H1 (cell line): ENCODE measurements at regions not wholly inside any gene's neighbourhood (a gene's known extent, or its start where the extent isn't known, plus 50 kb on each side); places are given as distances from the start of the nearest gene placed in this dataset.

Experiments
- CTCF ChIA-PET: fragments of 300-600 bp; sonication (Branson Sonifier 250); formaldehyde crosslinking; loops from one replicate; lab custom pipeline; 2021; ENCODE audit not compliant: partially characterized antibody; lab: Charles Lee
- POLR2A ChIA-PET: fragments of 300-600 bp; sonication (Branson Sonifier 250); formaldehyde crosslinking; loops from one replicate; lab custom pipeline; 2021; ENCODE audit warnings: inconsistent platforms; ENCODE audit not compliant: partially characterized antibody; lab: Charles Lee
- DNase-seq, 2 experiments: peaks; one replicate each; pipeline versions ENCODE4 v3.0.0 to v3.0.0-alpha.2; 2010 to 2022; ENCODE audit warnings: low spot score in 2 of 2, low read depth in 1 of 2, mixed read lengths in 1 of 2
- FAIRE-seq: peaks from 2 replicates; lab custom pipeline; 2011; peaks lifted over from hg19 to GRCh38; lab: Jason Lieb, UNC
- H2AFZ ChIP-seq: 2 replicates; pipeline ENCODE4 v1.8.1; 2012; ENCODE audit warnings: low read length, inconsistent platforms
- H2AK5ac ChIP-seq: 2 replicates; pipeline ENCODE4 v1.6.1; 2013; ENCODE audit warnings: low read depth, low read length
- H2BK120ac ChIP-seq: replicated peaks from 2 replicates; pipeline ENCODE3; 2013; ENCODE audit warnings: low read depth, low read length, inconsistent platforms
- H2BK12ac ChIP-seq: 2 replicates; pipeline ENCODE4 v1.6.1; 2013; ENCODE audit warnings: low read depth, low read length
- H2BK15ac ChIP-seq: 2 replicates; pipeline ENCODE4 v1.6.1; 2013; ENCODE audit warnings: low read length
- H2BK20ac ChIP-seq: 2 replicates; pipeline ENCODE4 v1.6.1; 2013; ENCODE audit warnings: low read length
- H2BK5ac ChIP-seq: 2 replicates; pipeline ENCODE4 v1.6.1; 2013; ENCODE audit warnings: low read depth, low read length
- H3K14ac ChIP-seq: 2 replicates; pipeline ENCODE4 v1.6.1; 2013; ENCODE audit warnings: inconsistent platforms; ENCODE audit not compliant: insufficient read length
- H3K18ac ChIP-seq: 2 replicates; pipeline ENCODE4 v1.6.1; 2013; ENCODE audit warnings: low read length; ENCODE audit errors: extremely low read depth
- H3K23ac ChIP-seq: 2 replicates; pipeline ENCODE4 v1.6.1; 2013; ENCODE audit warnings: inconsistent platforms; ENCODE audit not compliant: insufficient read length
- H3K23me2 ChIP-seq: 2 replicates; pipeline ENCODE4 v1.6.1; 2013; ENCODE audit warnings: low read depth, low read length
- H3K27ac ChIP-seq: 2 replicates; pipeline ENCODE4 v1.6.1; 2011; ENCODE audit warnings: low read depth, low read length, inconsistent platforms
- H3K27me3 ChIP-seq, 4 experiments: replicated peaks in 1 of 4; 1 replicate in 1 of 4; 2 replicates in 3 of 4; pipeline versions ENCODE4 v1.6.1 to v1.8.1; 2011 to 2013; ENCODE audit warnings: low read length in 3 of 4, mild to moderate bottlenecking in 3 of 4, inconsistent platforms in 2 of 4, mixed read lengths in 2 of 4, moderate library complexity in 1 of 4; ENCODE audit not compliant: control insufficient read depth in 3 of 4, insufficient read depth in 3 of 4; ENCODE audit errors: extremely low read depth in 1 of 4
- H3K36me3 ChIP-seq, 4 experiments: 2 replicates each; pipeline versions ENCODE4 v1.6.1 to v1.8.1; 2011 to 2013; ENCODE audit warnings: mild to moderate bottlenecking in 4 of 4, low read length in 3 of 4, moderate library complexity in 2 of 4, control low read depth in 1 of 4, inconsistent platforms in 1 of 4; ENCODE audit not compliant: insufficient read depth in 4 of 4, control insufficient read depth in 2 of 4
- H3K4ac ChIP-seq: replicated peaks from 2 replicates; pipeline ENCODE3; 2013; ENCODE audit warnings: low read length, low read depth, mixed read lengths, inconsistent platforms; ENCODE audit not compliant: insufficient read length
- H3K4me1 ChIP-seq, 4 experiments: replicated peaks in 1 of 4; 1 replicate in 1 of 4; 2 replicates in 3 of 4; pipeline versions ENCODE4 v1.6.1 to v1.8.1; 2011 to 2013; ENCODE audit warnings: low read length in 3 of 4, inconsistent platforms in 2 of 4, mixed read lengths in 1 of 4; ENCODE audit not compliant: insufficient read depth in 4 of 4, control insufficient read depth in 3 of 4
- H3K4me2 ChIP-seq, 2 experiments: 2 replicates each; pipeline versions ENCODE4 v1.6.1 to v1.8.1; 2011 to 2013; ENCODE audit warnings: low read depth in 2 of 2, low read length in 2 of 2, control low read depth in 1 of 2, inconsistent platforms in 1 of 2, mild to moderate bottlenecking in 1 of 2; ENCODE audit not compliant: insufficient read depth in 1 of 2
- H3K4me3 ChIP-seq, 4 experiments: fragments of 200-600, 300-600 bp in 1 of 4; sonication (generic), shearing (Covaris generic), sonication (Bioruptor Twin) in 1 of 4; 2 replicates each; pipeline versions ENCODE4 v1.5.1 to v1.8.1; 2011 to 2016; ENCODE audit warnings: low read length in 4 of 4, low read depth in 3 of 4, control low read depth in 2 of 4, inconsistent platforms in 2 of 4, mild to moderate bottlenecking in 2 of 4, mixed read lengths in 1 of 4, moderate library complexity in 1 of 4; ENCODE audit not compliant: insufficient read depth in 2 of 4; ENCODE audit errors: extremely low read depth in 1 of 4
- H3K56ac ChIP-seq: replicated peaks from 2 replicates; pipeline ENCODE3; 2013; ENCODE audit warnings: low read depth, mild to moderate bottlenecking, mixed read lengths, low read length, inconsistent platforms; ENCODE audit not compliant: insufficient read length
- H3K79me1 ChIP-seq: 2 replicates; pipeline ENCODE4 v1.6.1; 2013; ENCODE audit warnings: low read depth, low read length, control low read depth
- H3K79me2 ChIP-seq, 2 experiments: 2 replicates each; pipeline versions ENCODE4 v1.6.1 to v1.8.1; 2012 to 2013; ENCODE audit warnings: low read length in 2 of 2, mild to moderate bottlenecking in 2 of 2, inconsistent platforms in 1 of 2; ENCODE audit not compliant: insufficient read depth in 2 of 2, control insufficient read depth in 1 of 2
- H3K9ac ChIP-seq, 4 experiments: replicated peaks in 1 of 4; 1 replicate in 1 of 4; 2 replicates in 3 of 4; pipeline versions ENCODE4 v1.6.1 to v1.8.1; 2011 to 2013; ENCODE audit warnings: low read depth in 3 of 4, low read length in 3 of 4, control low read depth in 2 of 4, mild to moderate bottlenecking in 2 of 4, moderate library complexity in 2 of 4, inconsistent platforms in 1 of 4; ENCODE audit errors: extremely low read depth in 1 of 4
- H3K9me3 ChIP-seq, 2 experiments: 2 replicates each; pipeline versions ENCODE4 v1.6.1 to v1.8.1; 2012 to 2013; ENCODE audit warnings: mild to moderate bottlenecking in 2 of 2, moderate library complexity in 2 of 2, control low read depth in 1 of 2, inconsistent platforms in 1 of 2, low read depth in 1 of 2, low read length in 1 of 2, mixed read lengths in 1 of 2; ENCODE audit not compliant: insufficient read depth in 2 of 2
- H4K20me1 ChIP-seq, 2 experiments: replicated peaks in 1 of 2; 2 replicates each; pipeline versions ENCODE3 to v1.8.1; 2011 to 2013; ENCODE audit warnings: inconsistent platforms in 2 of 2, low read length in 2 of 2, mild to moderate bottlenecking in 1 of 2; ENCODE audit not compliant: insufficient read depth in 2 of 2, control insufficient read depth in 1 of 2
- H4K5ac ChIP-seq: 2 replicates; pipeline ENCODE4 v1.6.1; 2013; ENCODE audit warnings: low read length, low read depth, mixed read lengths, inconsistent platforms; ENCODE audit not compliant: insufficient read length
- H4K8ac ChIP-seq: 2 replicates; pipeline ENCODE4 v1.8.0; 2013; ENCODE audit warnings: mild to moderate bottlenecking, moderate library complexity, low read length, inconsistent platforms; ENCODE audit not compliant: insufficient read depth; ENCODE audit errors: extremely low read depth
- H4K91ac ChIP-seq: replicated peaks from 2 replicates; pipeline ENCODE3; 2013; ENCODE audit warnings: low read length, mixed read lengths, inconsistent platforms; ENCODE audit not compliant: insufficient read length
- BCL11A ChIP-seq, 2 experiments: IDR thresholded peaks; one replicate each; pipeline ENCODE4 v1.6.1; 2011; ENCODE audit warnings: low read depth in 2 of 2, low read length in 2 of 2, mild to moderate bottlenecking in 2 of 2
- CEBPB ChIP-seq: IDR thresholded peaks from 2 replicates; pipeline ENCODE4 v1.6.1; 2012; ENCODE audit warnings: low read depth, low read length
- EZH2 ChIP-seq: fragments of 200-600 bp; sonication (generic); IDR thresholded peaks from 2 replicates; pipeline ENCODE4 v1.7.1; 2012; ENCODE audit warnings: low read depth, mild to moderate bottlenecking, moderate library complexity, low read length, inconsistent platforms; ENCODE audit not compliant: severe bottlenecking
- JUN ChIP-seq: IDR thresholded peaks from 2 replicates; pipeline ENCODE4 v1.6.1; 2011; ENCODE audit warnings: low read depth, mild to moderate bottlenecking, improper control_type of control experiment, low read length
- MAFK ChIP-seq: IDR thresholded peaks from 2 replicates; pipeline ENCODE4 v1.6.1; 2012; ENCODE audit warnings: low read depth, mild to moderate bottlenecking, improper control_type of control experiment, low read length
- PHF8 ChIP-seq: fragments of 200-600 bp; sonication (generic); conservative IDR thresholded peaks from 2 replicates; pipeline ENCODE4 v1.7.1; 2012; ENCODE audit warnings: low read depth, mild to moderate bottlenecking, inconsistent platforms, low read length, moderate library complexity
- POLR2AphosphoS5 ChIP-seq: IDR thresholded peaks from 2 replicates; pipeline ENCODE4 v1.6.1; 2011; ENCODE audit warnings: low read depth, low read length
- RNF2 ChIP-seq: fragments of 200-900, 300-1000 bp; sonication (generic); IDR thresholded peaks from 2 replicates; pipeline ENCODE4 v1.7.1; 2016; ENCODE audit warnings: borderline replicate concordance, low read depth, mild to moderate bottlenecking, antibody characterized with exemption, low read length; ENCODE audit not compliant: poor library complexity, severe bottlenecking; ENCODE audit errors: missing control alignments
- SP2 ChIP-seq: IDR thresholded peaks from 2 replicates; pipeline ENCODE4 v1.6.1; 2012; ENCODE audit warnings: mild to moderate bottlenecking, low read length, inconsistent platforms
- SP4 ChIP-seq: IDR thresholded peaks from 2 replicates; pipeline ENCODE4 v1.6.1; 2012; ENCODE audit warnings: low read length, inconsistent platforms
- SUZ12 ChIP-seq: fragments of 200-600 bp; sonication (generic); IDR thresholded peaks from 2 replicates; pipeline ENCODE4 v1.6.1; 2012; ENCODE audit warnings: mild to moderate bottlenecking, inconsistent platforms, low read length, moderate library complexity, mixed read lengths
- TAF1 ChIP-seq: IDR thresholded peaks from 2 replicates; pipeline ENCODE4 v1.6.1; 2011; ENCODE audit warnings: mild to moderate bottlenecking, low read depth, low read length
- TBP ChIP-seq: IDR thresholded peaks from 2 replicates; pipeline ENCODE4 v1.6.1; 2011; ENCODE audit warnings: low read depth, low read length, improper control_type of control experiment
- WGBS, 2 experiments: shearing (Covaris generic) in 1 of 2; methylation state at CpG; one replicate each; pipeline versions ENCODE4 v1.1.6 to v1.1.7; 2013 to 2015; ENCODE audit warnings: low lambda C conversion rate in 2 of 2, mixed read lengths in 2 of 2, inconsistent platforms in 1 of 2, low coverage in 1 of 2, missing lambda C conversion rate in 1 of 2; ENCODE audit not compliant: insufficient replicate concordance in 2 of 2, insufficient coverage in 1 of 2, insufficient read length in 1 of 2; ENCODE audit errors: extremely low coverage in 1 of 2, missing lambda C conversion rate in 1 of 2; 5-methylcytosine and 5-hydroxymethylcytosine counted together
- TF ChIP-seq, protein P1 (sequence below): IDR thresholded peaks from 2 replicates; pipeline ENCODE4 v1.6.1; 2012; ENCODE audit warnings: inconsistent platforms
- TF ChIP-seq, protein P2 (sequence below): IDR thresholded peaks from 2 replicates; pipeline ENCODE4 v1.6.1; 2012; ENCODE audit warnings: inconsistent platforms

GRCh38 chr13:39107561-39107960 is 69.3 kb downstream of the NHLRC3 start:
- H2BK12ac ChIP-seq: no peak overlapping the region
- WGBS, 2 experiments: 81% methylated on average over 4 of the region's 4 CpGs; no CpG with 5 or more reads in 1 of the 2 experiments
- H3K4me3 ChIP-seq: no peak overlapping the region
- CTCF ChIA-PET: no interaction called here
- H4K20me1 ChIP-seq: no peaks in the 10 kb centered on the region
- H4K8ac ChIP-seq: no peak overlapping the region
- no peaks in the 10 kb centered on the region for H3K23me2 ChIP-seq
- H3K79me2 ChIP-seq: no peaks in the 10 kb centered on the region
- POLR2A ChIA-PET: no interaction called here
- H2BK20ac ChIP-seq: no peak overlapping the region
- no peak overlapping the region for H3K56ac ChIP-seq
- no peak overlapping the region for H2BK120ac ChIP-seq
- no peak overlapping the region for H3K4me2 ChIP-seq
- no peaks in the 10 kb centered on the region for H3K9me3 ChIP-seq
- no peak overlapping the region for H3K23ac ChIP-seq
- H4K5ac ChIP-seq: no peak overlapping the region
- H2AFZ ChIP-seq: no peak overlapping the region
- no peak overlapping the region for H2AK5ac ChIP-seq
- no peak overlapping the region for H3K27ac ChIP-seq
- no peak overlapping the region for H2BK15ac ChIP-seq
- no peak overlapping the region for H3K4ac ChIP-seq
- H3K4me1 ChIP-seq: no peaks in the 10 kb centered on the region
- no peak overlapping the region for H4K91ac ChIP-seq
- H3K36me3 ChIP-seq: no peaks in the 10 kb centered on the region
- no peak for DNase-seq
- no peak overlapping the region for H3K9ac ChIP-seq
- FAIRE-seq: no peak
- H3K27me3 ChIP-seq: no peaks in the 10 kb centered on the region; a peak in 1 of 7 replicates
- no peak overlapping the region for H2BK5ac ChIP-seq
- H3K79me1 ChIP-seq: no peaks in the 10 kb centered on the region
- no peak overlapping the region for H3K14ac ChIP-seq
- H3K18ac ChIP-seq: no peak overlapping the region
- TF ChIP-seq TAF1 (no peak), MAFK (no peak), SUZ12 (no peak), SP2 (no peak), PHF8 (no peak), POLR2AphosphoS5 (no peak), RNF2 (no peak), TBP (no peak), CEBPB (no peak), JUN (no peak), BCL11A (IDR thresholded peaks at IDR 0.05; ENCODE audit: low read depth in 2 of 2, low read length in 2 of 2) (no peak), SP4 (no peak), EZH2 (no peak)
- TF ChIP-seq, protein P1, sequence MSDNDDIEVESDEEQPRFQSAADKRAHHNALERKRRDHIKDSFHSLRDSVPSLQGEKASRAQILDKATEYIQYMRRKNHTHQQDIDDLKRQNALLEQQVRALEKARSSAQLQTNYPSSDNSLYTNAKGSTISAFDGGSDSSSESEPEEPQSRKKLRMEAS: no peak
- TF ChIP-seq, protein P2, sequence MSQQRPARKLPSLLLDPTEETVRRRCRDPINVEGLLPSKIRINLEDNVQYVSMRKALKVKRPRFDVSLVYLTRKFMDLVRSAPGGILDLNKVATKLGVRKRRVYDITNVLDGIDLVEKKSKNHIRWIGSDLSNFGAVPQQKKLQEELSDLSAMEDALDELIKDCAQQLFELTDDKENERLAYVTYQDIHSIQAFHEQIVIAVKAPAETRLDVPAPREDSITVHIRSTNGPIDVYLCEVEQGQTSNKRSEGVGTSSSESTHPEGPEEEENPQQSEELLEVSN: no peak
